ENCODE measurements at regions not wholly inside any gene's neighbourhood (a gene's known extent, or its start where the extent isn't known, plus 50 kb on each side); places are given as distances from the start of the nearest gene placed in this dataset.

GRCh38 chr6:71079677-71080076, 122.8 kb upstream of the B3GAT2 start:
- TF ChIP-seq CTCF (IDR thresholded peaks at IDR 0.05; ENCODE audit: low read length, missing control alignments), result no peak

GRCh38 chr6:71080133-71080532, 123.3 kb upstream of the B3GAT2 start:
- no peak for TF ChIP-seq CTCF (IDR thresholded peaks at IDR 0.05; ENCODE audit: low read length, missing control alignments)
- H3K4me3 ChIP-seq (replicated peaks; ENCODE audit: low read depth, low read length), result no peak overlapping the region
- no peak for DNase-seq (ENCODE audit: low read depth)

More at GRCh38 chr6:71079677-71080076, 122.8 kb upstream of the B3GAT2 start:
- peak; percentile 24 for DNase-seq (ENCODE audit: low read depth)
- no peak overlapping the region for H3K4me3 ChIP-seq (replicated peaks; ENCODE audit: low read depth, low read length)

DNA sequence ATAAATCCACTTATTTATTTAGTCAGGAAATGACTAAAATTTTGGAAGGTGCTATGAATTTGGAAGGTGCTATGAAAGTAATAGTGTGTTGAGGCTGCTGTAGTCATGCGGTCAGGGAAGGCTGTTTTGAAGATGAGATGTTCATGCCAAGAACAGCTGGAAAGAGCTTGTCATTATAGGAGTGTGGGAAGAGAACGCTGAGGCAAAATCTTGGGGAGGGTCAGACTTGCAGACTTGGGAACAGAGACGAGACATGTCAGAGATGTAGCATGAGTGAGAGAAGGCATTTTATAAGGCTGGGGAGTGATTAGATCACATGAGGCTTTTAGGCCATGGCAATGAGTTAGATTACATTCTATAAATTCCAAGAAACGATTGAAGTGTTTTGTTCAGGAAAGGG, 124.0 kb upstream of the B3GAT2 start:
- H3K4me3 ChIP-seq (replicated peaks; ENCODE audit: low read depth, low read length), result no peak overlapping the region
- TF ChIP-seq CTCF (IDR thresholded peaks at IDR 0.05; ENCODE audit: low read length, missing control alignments), result no peak
- peak; percentile 41 for DNase-seq (ENCODE audit: low read depth)

DNA sequence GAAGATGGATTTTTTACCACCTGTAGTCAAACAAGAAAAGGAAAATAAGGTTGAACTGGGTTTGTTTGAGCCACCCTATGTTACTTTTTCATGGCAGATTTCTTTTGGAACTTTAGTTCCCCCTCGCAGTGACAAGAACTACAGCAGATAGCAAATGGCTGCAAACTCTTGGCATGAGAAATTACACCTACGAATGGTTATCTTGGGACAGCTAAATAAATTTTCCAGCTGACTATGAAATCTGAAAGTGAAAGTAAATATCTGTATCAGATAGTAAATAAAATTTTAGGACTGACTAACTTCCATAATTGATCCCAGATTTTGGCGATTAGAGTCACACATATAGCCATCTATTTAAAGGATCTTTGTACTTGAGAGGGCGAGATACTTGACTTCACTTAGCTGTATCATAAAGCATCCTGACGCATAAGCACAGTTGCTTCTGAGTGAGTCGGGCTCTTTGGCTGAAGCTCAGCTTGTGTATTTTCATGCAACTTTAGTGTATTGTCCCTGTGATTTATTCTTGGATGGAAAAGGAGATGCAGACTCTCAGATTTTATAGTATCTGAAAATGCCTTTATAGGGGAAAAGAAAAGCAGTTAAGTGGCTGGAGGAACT, 125.3 kb upstream of the B3GAT2 start:
- H3K4me3 ChIP-seq (replicated peaks; ENCODE audit: low read depth, low read length), result peak overlapping the region; percentile 29
- no peak for TF ChIP-seq CTCF (IDR thresholded peaks at IDR 0.05; ENCODE audit: low read length, missing control alignments)
- peak; percentile 32 for DNase-seq (ENCODE audit: low read depth)

- no peak for TF ChIP-seq CTCF (IDR thresholded peaks at IDR 0.05; ENCODE audit: low read length, missing control alignments)
- peak; percentile 12 for DNase-seq (ENCODE audit: low read depth)
- no peak overlapping the region for H3K4me3 ChIP-seq (replicated peaks; ENCODE audit: low read depth, low read length)
Observed at GRCh38 chr6:71083308-71083820, 126.5 kb upstream of the B3GAT2 start.

- TF ChIP-seq CTCF (IDR thresholded peaks at IDR 0.05; ENCODE audit: low read length, missing control alignments), result no peak
- no peak overlapping the region for H3K4me3 ChIP-seq (replicated peaks; ENCODE audit: low read depth, low read length)
- no peak for DNase-seq (ENCODE audit: low read depth)
Observed at GRCh38 chr6:71088166-71088565, 131.3 kb upstream of the B3GAT2 start.

DNA sequence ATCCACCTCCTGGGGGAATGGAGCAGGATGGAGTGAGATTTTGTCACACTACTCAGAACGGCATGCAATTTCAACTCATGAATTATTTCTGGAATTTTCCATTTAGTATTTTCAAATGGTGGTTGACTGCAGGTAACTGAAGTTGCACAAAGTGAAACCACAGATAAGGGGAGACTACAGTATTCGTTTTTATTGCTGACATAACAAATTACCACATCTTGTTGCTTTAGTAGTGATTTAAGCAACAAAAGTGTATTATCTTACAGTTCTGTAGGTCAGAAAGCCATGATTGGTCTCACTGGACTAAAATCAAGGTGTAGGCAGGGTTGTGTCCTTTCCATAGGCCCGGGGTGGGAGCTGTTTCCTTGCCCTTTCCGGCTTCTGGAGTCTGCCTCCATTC, 133.4 kb upstream of the B3GAT2 start:
- no peak for TF ChIP-seq CTCF (IDR thresholded peaks at IDR 0.05; ENCODE audit: low read length, missing control alignments)
- no peak overlapping the region for H3K4me3 ChIP-seq (replicated peaks; ENCODE audit: low read depth, low read length)
- no peak for DNase-seq (ENCODE audit: low read depth)

Measured in fibroblast of pulmonary artery (primary cell).